ENCODE measurements at regions not wholly inside any gene's neighbourhood (a gene's known extent, or its start where the extent isn't known, plus 50 kb on each side); places are given as distances from the start of the nearest gene placed in this dataset.
"Not testable (repeated sequence)": the region's sequence is repeated elsewhere in the genome, so short reads cannot be mapped to it uniquely, and the experiment has no call there.

- DNase-seq: no peak
These were observed 164.4 kb upstream of the RORA start for GRCh38 chr15:61393524-61393923.

- DNase-seq: no peak
These were observed 161.0 kb upstream of the RORA start for GRCh38 chr15:61390138-61390537.

GRCh38 chr15:61389334-61390028, 160.4 kb upstream of the RORA start:
- DNase-seq: no peak

GRCh38 chr15:61387675-61388074, 158.6 kb upstream of the RORA start:
- DNase-seq: no peak

GRCh38 chr15:61383421-61383820, 154.3 kb upstream of the RORA start:
- no peak for DNase-seq

GRCh38 chr15:61382927-61383326, 153.8 kb upstream of the RORA start:
- no peak for DNase-seq

- DNase-seq: no peak
These were observed 152.4 kb upstream of the RORA start for GRCh38 chr15:61381501-61381900.

GRCh38 chr15:61380270-61380669, 151.2 kb upstream of the RORA start:
- DNase-seq: no peak

GRCh38 chr15:61379005-61379404, 149.9 kb upstream of the RORA start:
- no peak for DNase-seq

GRCh38 chr15:61376961-61377360, 147.9 kb upstream of the RORA start:
- DNase-seq: no peak

- no peak for DNase-seq
These were observed 147.4 kb upstream of the RORA start for GRCh38 chr15:61376516-61376915.

- no peak for DNase-seq
These were observed 145.7 kb upstream of the RORA start for GRCh38 chr15:61374848-61375247.

GRCh38 chr15:61367953-61368352, 138.9 kb upstream of the RORA start:
- peak; percentile 46 for DNase-seq

- DNase-seq: no peak
These were observed 135.8 kb upstream of the RORA start for GRCh38 chr15:61364871-61365270.

- not testable (repeated sequence) for DNase-seq
These were observed 133.8 kb upstream of the RORA start for GRCh38 chr15:61362912-61363311.

GRCh38 chr15:61344293-61344692, 115.2 kb upstream of the RORA start:
- DNase-seq: no peak

GRCh38 chr15:61342390-61342789, 113.3 kb upstream of the RORA start:
- DNase-seq: no peak

GRCh38 chr15:61339516-61339915, 110.4 kb upstream of the RORA start:
- DNase-seq: no peak

GRCh38 chr15:61337541-61337940, 108.4 kb upstream of the RORA start:
- DNase-seq: no peak

GRCh38 chr15:61336026-61336638, 107.0 kb upstream of the RORA start:
- no peak for DNase-seq

GRCh38 chr15:61334714-61335113, 105.6 kb upstream of the RORA start:
- not testable (repeated sequence) for DNase-seq

- no peak for DNase-seq
These were observed 101.9 kb upstream of the RORA start for GRCh38 chr15:61331019-61331418.

- DNase-seq: no peak
These were observed 98.0 kb upstream of the RORA start for GRCh38 chr15:61327019-61327631.

GRCh38 chr15:61319892-61320291, 90.8 kb upstream of the RORA start:
- no peak for DNase-seq
